ENCODE measurements at regions not wholly inside any gene's neighbourhood (a gene's known extent, or its start where the extent isn't known, plus 50 kb on each side); places are given as distances from the start of the nearest gene placed in this dataset.

DNA sequence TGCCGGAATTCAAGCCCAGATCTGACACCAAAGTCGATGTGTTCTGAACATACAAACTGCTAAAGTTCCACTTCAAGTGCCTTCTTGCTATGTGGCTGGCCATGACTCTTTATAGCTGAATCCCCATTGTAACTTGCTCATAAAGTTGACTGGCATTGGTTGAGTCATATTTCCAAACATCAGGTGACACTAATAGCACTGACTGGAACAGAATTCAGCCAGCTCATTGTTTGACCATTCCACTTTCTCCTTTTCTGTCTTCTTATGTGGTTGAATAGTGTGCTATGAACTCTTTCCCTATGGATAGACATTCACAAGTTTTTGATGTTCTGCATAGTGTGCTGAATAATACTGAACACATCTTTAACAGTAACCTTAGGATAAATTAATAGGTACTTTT, 266.2 kb upstream of the ZFP64 start:
- TF ChIP-seq, protein P1, sequence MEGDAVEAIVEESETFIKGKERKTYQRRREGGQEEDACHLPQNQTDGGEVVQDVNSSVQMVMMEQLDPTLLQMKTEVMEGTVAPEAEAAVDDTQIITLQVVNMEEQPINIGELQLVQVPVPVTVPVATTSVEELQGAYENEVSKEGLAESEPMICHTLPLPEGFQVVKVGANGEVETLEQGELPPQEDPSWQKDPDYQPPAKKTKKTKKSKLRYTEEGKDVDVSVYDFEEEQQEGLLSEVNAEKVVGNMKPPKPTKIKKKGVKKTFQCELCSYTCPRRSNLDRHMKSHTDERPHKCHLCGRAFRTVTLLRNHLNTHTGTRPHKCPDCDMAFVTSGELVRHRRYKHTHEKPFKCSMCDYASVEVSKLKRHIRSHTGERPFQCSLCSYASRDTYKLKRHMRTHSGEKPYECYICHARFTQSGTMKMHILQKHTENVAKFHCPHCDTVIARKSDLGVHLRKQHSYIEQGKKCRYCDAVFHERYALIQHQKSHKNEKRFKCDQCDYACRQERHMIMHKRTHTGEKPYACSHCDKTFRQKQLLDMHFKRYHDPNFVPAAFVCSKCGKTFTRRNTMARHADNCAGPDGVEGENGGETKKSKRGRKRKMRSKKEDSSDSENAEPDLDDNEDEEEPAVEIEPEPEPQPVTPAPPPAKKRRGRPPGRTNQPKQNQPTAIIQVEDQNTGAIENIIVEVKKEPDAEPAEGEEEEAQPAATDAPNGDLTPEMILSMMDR (IDR thresholded peaks at IDR 0.05; ENCODE audit: borderline replicate concordance, extremely low read depth, low read length, poor library complexity, severe bottlenecking): no peak
- TF ChIP-seq EZH2 (IDR thresholded peaks at IDR 0.05; ENCODE audit: borderline replicate concordance, low read depth, low read length, severe bottlenecking): no peak
